ENCODE measurements at regions not wholly inside any gene's neighbourhood (a gene's known extent, or its start where the extent isn't known, plus 50 kb on each side); places are given as distances from the start of the nearest gene placed in this dataset.

DNA sequence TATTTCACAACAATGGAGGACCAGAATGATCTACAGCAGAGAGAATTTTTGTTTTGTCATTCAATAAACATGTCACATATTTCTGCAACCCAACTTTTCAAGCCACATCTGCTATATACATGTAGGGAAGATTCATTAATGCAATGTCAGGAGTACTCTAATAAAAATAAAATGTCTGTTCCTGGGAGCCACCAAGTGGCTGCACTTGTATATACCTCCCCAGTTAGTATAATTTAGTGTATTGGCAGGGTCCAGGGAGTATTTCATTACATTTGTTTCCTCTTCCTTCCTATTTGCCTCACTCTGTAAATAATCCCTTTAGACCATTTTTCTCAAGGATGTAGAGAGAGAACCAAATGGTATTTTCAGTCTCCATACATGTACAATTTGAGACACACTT is 1169.0 kb downstream of the DIAPH3 start:
- TF ChIP-seq ZNF274 (IDR thresholded peaks at IDR 0.05; ENCODE audit: low read depth, low read length) = no peak
- TF ChIP-seq YY1 (IDR thresholded peaks at IDR 0.05; ENCODE audit: insufficient read depth, insufficient read length) = no peak
- TF ChIP-seq SUZ12 (IDR thresholded peaks at IDR 0.05; ENCODE audit: extremely low read depth, insufficient read depth, insufficient read length) = no peak

All from NT2/D1 (cell line).